ENCODE measurements at regions not wholly inside any gene's neighbourhood (a gene's known extent, or its start where the extent isn't known, plus 50 kb on each side); places are given as distances from the start of the nearest gene placed in this dataset.

- TF ChIP-seq CTCF (conservative IDR thresholded peaks at IDR 0.05) (no peak), EZH2 (IDR thresholded peaks at IDR 0.05; ENCODE audit: low read depth) (no peak)
Measured at GRCh38 chr5:62082370-62082801, 223.6 kb upstream of the KIF2A start.
